ENCODE measurements at regions not wholly inside any gene's neighbourhood (a gene's known extent, or its start where the extent isn't known, plus 50 kb on each side); places are given as distances from the start of the nearest gene placed in this dataset.
A peak's percentile ranks its signal among the peaks of the same experiment; 100 is the strongest.

DNA sequence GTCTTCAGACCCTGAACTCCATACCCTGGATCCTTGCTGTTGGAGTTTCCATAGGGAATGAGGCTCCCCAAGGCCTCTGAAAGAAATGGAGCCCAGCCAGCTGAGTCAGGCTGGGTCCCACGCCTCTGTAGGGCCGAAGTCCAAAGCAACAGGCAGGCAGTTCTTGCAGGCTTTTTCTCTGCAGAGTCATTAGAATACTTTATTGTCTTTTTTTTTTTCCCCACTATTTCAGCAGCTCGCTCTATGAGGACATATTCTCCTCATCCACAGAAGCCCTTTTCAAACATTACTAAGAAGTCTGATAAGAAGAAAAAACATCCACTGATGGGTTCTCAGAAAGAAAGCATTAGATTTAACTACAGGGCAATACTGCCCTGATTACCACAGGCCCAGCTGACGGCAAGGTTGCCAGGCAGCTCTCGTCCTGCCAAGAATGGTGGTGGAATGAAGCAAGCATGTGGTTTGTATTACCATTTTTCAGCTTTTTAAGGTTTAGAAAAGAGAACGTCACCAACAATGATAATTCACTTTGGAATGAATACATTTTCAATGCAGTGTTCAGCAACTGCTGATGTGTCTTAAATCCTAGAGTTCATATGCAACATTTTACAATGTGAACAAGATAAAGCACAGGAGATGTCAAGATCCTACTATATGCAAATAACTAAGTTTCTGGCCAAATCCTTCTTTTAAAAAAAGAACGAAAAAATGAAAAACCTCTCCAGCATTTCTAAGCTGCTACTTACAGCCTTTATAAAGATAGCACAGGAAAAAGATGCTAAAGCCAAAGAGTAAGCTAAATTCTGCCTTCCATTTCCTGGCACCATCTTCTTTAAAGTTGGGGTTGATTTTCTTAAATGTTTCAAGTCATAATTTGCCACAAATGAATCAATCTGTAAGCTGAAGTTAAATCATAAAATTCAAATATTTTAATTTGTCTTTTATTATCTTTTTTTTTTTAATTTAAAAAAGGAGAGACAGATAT is 223.6 kb upstream of the CITED2 start:
- DNase-seq (ENCODE audit: low spot score): peak; percentile 59

DNA sequence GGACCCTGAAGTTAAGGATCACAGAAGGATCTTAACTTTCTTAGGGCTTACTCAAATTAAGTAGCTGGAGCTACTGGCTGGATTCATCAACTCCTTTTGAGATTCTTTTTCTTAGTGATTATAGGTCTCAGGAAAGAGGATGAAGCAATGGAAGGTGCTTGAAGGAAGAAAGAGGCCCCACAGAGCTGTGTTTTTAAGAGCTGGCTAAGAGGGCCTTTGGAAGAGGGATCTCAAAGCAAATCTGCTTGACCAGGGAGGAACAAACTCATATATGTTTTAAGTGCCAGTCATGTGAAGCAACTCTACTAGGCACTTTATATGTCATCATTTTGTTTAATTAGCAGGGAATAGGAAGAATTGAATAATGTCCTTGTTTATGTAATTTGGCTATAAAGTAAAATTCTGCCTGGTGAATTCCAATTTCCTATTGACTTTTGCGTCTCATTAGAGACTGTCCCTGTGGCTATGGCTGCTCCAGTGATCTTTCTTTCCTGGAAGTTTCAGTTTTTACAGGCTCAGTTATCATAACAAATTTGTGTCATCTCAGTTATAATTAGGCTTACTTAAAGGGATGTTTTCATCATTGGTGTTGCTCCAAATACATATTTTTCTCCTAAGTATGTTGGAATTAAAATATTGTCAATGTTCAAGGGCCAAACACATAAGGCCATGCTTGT is 222.8 kb upstream of the CITED2 start:
- no peak for DNase-seq (ENCODE audit: low spot score)

GRCh38 chr6:139595183-139595582 is 220.7 kb upstream of the CITED2 start:
- no peak for DNase-seq (ENCODE audit: low spot score)

GRCh38 chr6:139594333-139594965 is 220.0 kb upstream of the CITED2 start:
- no peak for DNase-seq (ENCODE audit: low spot score)

DNA sequence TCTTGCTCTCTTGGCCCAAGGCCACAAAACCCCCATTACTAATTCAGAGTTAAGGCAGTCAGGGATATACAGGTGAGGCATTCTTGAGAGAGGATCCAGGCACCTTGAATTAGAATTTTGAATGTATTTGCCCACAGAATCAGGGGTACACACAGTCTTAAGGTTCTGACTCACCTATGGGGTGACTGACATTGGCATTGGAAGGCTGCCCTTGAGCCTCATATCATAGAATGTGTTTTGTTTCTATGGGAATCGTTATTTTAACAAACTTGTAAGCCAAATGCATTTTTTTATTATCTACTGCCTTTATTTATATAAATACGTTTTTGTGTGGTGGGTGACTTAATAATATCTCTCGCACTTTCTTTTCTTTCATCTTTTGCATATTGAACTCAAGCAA is 218.6 kb upstream of the CITED2 start:
- no peak for DNase-seq (ENCODE audit: low spot score)

- no peak for DNase-seq (ENCODE audit: low spot score)
Measured at GRCh38 chr6:139592011-139592410, 217.6 kb upstream of the CITED2 start.

DNA sequence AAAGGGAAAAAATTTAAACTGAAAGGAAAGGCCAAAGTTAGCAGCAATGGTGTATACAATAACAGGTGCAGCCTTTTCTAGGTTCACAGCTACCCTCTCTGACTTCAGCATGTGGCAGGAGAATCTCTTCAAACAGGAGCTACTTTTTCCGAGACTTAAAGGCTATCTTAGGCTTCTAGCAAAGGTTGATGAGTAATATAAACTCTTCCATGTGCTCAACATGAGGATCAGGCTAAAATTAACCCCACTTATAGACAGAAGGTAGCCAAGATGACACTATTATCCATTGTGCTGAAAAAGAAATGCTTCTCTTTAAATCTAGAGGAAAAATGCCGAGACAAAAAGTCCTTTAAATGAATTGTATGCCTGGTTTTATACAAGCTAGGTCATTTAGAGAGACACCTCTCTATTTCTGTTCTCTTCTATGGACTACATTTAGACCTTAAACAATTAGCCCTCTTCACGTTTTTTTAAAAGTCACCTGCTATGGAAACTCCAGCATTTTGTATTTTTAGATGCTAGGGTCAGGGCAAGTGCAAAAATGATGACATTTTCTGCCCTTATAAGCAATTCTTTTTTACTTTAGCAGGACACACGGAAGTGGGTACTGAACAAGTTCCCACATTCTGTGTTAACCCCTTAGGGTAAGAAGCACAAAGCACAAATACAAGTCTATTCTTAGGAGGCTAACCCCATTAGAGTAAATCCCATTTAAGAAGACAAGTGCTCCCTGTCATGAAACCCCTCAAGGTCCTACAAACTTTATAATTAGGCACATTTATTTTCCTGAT is 216.8 kb upstream of the CITED2 start:
- no peak for DNase-seq (ENCODE audit: low spot score)

- DNase-seq (ENCODE audit: low spot score): no peak
Measured at GRCh38 chr6:139590206-139590605, 215.8 kb upstream of the CITED2 start.

DNA sequence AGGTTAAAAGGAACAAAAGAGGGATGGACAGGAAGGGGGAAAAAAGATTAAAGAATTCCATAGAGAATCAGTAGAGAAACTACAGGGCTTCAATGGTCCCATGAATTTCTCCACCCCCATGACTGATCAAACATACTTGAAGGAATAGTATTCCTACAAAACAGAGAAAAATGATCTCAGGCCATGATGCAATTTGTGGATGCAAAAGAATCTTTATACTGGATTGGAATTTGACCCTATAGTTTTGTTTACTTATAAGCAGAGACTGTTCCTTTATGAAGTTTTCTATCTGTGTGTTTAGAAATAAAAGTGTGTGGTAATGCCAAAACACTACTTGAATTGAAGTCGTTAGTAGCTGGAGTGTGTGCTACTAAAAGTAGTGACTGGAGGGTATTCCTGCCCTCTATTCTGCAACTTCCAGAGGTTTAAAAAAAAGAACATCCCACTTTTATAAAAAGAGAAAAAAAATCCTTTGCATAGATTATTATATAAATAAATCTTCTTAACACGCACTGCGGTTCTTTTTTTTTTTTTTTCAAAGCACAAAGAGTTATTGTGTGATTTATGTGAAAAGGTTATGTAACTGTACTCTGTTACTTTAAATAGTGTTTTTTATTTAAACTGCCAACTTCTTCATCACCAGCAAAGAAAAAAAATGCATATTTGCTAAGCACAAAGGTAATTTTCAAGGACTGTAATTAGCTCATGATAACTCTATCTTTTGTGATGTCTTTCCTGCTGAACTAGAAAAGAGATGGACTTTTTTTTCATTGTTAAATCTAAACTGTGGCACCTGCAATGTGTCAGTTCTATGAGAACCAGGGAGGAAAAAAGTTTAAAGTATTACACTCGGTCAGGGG is 214.5 kb upstream of the CITED2 start:
- DNase-seq (ENCODE audit: low spot score): no peak

- DNase-seq (ENCODE audit: low spot score): no peak
Measured at GRCh38 chr6:139588076-139588639, 213.7 kb upstream of the CITED2 start.

DNA sequence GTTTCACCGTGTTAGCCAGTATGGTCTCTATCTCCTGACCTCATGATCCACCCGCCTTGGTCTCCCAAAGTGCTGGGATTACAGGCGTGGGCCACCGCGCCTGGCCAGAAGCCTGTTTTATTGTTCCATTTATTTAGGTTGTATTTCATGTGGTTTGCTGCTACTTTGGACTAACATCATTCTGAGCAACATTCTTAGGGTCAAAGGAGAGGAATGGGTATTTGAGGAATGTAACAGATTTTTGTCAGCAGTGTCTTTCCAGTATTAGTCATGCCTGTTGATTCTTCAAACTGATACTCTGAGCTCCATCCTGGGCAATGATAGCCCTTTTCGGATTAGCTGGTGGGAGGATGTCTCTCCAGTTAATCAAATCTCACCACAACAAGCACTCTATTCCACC is 213.0 kb upstream of the CITED2 start:
- DNase-seq (ENCODE audit: low spot score): no peak

GRCh38 chr6:139586273-139586672 is 211.8 kb upstream of the CITED2 start:
- DNase-seq (ENCODE audit: low spot score): no peak

- no peak for DNase-seq (ENCODE audit: low spot score)
Measured at GRCh38 chr6:139584599-139584998, 210.2 kb upstream of the CITED2 start.

- no peak for DNase-seq (ENCODE audit: low spot score)
Measured at GRCh38 chr6:139583420-139583819, 209.0 kb upstream of the CITED2 start.

DNA sequence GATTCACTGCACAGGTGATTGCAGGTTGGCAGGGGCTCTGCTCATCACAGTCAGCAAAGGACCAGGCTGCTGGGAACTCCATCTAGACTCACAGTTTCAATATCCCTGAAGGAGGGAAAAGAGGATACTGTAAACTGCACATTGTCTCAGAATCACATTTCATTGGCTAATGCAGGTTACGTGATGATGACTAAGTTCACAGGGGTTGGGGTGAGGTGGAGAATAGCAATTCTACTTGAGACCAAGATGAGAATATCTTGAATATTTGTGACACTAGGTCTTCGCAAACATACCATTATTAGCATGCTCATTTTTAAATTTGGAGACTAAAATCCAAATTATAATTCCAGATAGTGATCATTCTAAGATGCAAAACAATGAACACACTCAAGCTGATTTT is 208.5 kb upstream of the CITED2 start:
- DNase-seq (ENCODE audit: low spot score): no peak

DNA sequence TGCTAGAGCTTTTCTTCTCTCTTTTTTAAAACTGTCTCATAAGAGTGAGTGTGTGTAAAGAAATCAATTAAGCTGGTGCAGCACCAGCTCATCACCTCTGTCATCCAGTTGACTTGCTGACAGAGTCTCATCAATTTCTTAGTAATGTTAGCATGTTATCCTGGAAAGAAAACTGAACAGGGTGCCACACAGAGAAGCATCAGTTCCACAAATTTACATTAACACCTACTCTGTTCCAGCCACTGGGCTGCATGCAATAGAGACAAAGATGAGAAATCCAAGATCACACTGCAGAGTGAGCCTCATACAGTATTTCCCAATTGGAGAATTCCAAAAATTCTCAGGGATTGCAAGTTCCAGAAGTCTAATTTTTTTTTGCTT is 207.0 kb upstream of the CITED2 start:
- DNase-seq (ENCODE audit: low spot score): no peak

DNA sequence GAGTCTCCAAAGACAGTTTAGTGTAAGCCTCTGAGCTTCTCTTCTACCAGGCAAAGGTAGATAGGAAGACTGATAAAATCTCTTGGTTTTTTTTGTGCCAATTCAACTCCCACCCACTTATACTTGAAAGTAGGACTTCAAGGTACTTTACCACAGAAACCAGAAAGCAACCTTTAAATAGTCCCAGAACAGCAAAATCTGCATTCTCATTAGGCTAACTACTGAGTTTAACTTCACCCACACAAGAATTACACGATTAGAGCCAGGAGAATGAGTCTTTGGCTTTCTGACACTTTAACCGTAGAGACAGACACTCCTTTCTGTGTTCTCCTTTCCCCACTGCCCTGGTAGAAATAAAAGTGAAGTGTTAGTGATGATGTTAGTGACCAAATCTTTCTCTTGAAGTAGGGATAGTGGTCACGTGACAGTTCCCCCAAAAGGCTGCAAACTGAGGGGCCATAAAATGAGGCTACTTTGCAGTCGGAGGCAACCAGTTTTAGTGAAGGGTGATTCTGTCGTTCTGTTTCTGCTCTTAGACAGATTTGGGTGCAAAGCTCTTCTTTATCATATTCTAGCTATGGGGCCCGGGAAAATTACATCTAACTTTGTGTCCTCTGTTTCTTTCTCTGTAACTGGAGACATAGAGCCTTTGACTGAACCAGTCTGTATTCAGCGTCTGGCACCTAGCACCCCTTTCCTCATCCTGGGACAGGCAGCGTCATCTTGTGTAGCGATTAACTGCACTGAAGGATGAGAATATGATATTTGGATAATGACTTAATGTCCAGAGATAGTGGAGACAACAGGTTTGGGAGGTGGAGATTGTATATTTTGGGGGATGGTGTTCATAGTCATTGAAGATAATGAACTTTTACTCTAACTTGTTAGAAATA is 206.4 kb upstream of the CITED2 start:
- DNase-seq (ENCODE audit: low spot score): no peak

DNA sequence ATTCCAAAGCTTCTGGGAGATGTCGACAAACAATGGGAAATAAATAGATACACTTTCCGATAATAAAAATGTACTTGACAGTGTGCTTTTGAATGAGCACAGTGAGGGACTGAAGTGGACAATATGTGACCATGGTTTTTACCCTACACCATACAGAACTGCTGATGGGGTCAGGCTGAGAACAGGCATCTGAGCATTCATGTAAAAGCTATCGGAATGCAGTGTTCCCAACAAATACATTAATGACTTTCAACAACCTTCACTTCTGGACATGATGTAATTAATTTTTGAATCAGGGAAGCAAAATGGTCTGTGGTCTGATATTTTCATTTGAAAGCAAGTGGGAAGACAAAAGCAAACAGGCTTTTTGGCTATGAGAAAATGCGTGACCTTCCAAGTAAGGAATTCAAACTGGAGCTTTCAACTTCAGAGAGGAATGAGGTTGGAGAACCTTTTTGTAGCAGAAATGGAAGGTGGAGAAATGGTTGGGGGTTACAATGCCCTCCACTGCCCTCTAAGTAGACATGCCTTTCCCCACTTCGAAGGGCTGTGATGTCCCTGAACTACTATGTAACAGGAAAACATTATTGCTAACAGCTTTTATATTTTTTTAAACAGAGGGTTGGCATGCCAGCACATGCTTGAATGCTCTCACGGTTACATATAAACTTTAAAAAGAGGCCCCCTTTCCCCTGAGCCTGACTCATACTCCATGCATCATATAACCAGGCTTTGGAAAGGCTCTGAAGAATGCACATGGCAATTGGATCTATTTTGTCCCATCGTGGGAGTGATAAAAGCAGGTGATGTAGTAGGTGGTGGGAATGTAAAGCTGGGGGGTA is 203.5 kb upstream of the CITED2 start:
- no peak for DNase-seq (ENCODE audit: low spot score)
